Sigmoid colon (tissue), 4 donors: ENCODE measurements at regions not wholly inside any gene's neighbourhood (a gene's known extent, or its start where the extent isn't known, plus 50 kb on each side); places are given as distances from the start of the nearest gene placed in this dataset.

ENCODE experiments used
- EP300 ChIP-seq, 4 donors: sonication (generic); formaldehyde crosslinking; IDR thresholded peaks; one replicate each; pipeline ENCODE4 v1.6.1; 2017; ENCODE audit warnings: antibody characterized with exemption in 4 of 4
- POLR2A ChIP-seq, 2 donors: fragments of 450-650 bp; IDR thresholded peaks; one replicate each; pipeline ENCODE4 v1.6.1; 2016; ENCODE audit warnings: antibody characterized with exemption in 2 of 2, mild to moderate bottlenecking in 2 of 2, moderate library complexity in 2 of 2
- POLR2AphosphoS5 ChIP-seq, 4 donors: sonication (generic); formaldehyde crosslinking; IDR thresholded peaks; one replicate each; pipeline ENCODE4 v1.6.1; 2017; ENCODE audit warnings: antibody characterized with exemption in 4 of 4
- TF ChIP-seq, protein P1 (sequence below), 4 experiments: fragments of 450-650 bp in 3 of 4; fragments of 200-600 bp in 1 of 4; IDR thresholded peaks; one replicate each; pipeline ENCODE4 v1.5.1; 2016 to 2019; ENCODE audit warnings: antibody characterized with exemption in 4 of 4, mild to moderate bottlenecking in 3 of 4, moderate library complexity in 2 of 4

DNA sequence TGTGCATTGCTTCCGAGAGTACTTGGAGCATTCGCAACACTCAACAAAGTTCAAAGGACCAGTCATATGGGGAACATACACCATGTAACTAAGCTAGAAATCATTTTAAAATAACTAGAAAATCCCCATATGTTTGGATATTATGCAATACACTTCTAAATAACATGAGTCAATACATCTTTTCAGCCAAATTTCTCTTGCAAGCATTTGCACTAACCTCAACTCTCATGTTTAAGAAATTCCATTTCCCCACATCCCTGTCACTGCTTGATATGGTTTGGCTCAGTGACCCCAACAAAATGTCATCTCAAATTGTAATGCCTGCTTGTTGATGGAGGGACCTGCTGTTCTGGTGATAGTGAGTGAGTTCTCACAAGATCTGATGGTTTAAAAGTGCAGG is 85.7 kb upstream of the CST7 start:
- no peak for TF ChIP-seq POLR2A (IDR thresholded peaks at IDR 0.05)
- TF ChIP-seq, protein P1, sequence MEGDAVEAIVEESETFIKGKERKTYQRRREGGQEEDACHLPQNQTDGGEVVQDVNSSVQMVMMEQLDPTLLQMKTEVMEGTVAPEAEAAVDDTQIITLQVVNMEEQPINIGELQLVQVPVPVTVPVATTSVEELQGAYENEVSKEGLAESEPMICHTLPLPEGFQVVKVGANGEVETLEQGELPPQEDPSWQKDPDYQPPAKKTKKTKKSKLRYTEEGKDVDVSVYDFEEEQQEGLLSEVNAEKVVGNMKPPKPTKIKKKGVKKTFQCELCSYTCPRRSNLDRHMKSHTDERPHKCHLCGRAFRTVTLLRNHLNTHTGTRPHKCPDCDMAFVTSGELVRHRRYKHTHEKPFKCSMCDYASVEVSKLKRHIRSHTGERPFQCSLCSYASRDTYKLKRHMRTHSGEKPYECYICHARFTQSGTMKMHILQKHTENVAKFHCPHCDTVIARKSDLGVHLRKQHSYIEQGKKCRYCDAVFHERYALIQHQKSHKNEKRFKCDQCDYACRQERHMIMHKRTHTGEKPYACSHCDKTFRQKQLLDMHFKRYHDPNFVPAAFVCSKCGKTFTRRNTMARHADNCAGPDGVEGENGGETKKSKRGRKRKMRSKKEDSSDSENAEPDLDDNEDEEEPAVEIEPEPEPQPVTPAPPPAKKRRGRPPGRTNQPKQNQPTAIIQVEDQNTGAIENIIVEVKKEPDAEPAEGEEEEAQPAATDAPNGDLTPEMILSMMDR (IDR thresholded peaks at IDR 0.05): no peak
- no peak for TF ChIP-seq POLR2AphosphoS5 (IDR thresholded peaks at IDR 0.05)
- no peak for TF ChIP-seq EP300 (IDR thresholded peaks at IDR 0.05)
